CD14-positive monocyte (primary cell): ENCODE measurements at regions not wholly inside any gene's neighbourhood (a gene's known extent, or its start where the extent isn't known, plus 50 kb on each side); places are given as distances from the start of the nearest gene placed in this dataset.

Experiments used
- DNase-seq, 3 donors: peaks; one replicate each; pipeline ENCODE4 v3.0.0-alpha.2; 2011 to 2022
- H2AFZ ChIP-seq: 2 replicates; pipeline ENCODE4 v1.6.0; 2012; ENCODE audit warnings: mild to moderate bottlenecking, low read depth, low read length, inconsistent platforms; ENCODE audit not compliant: insufficient read depth, poor library complexity, severe bottlenecking
- H3K27ac ChIP-seq, 2 donors: 1 replicate in 1 of 2; 2 replicates in 1 of 2; pipeline ENCODE4 v1.5.1; 2012 to 2013; ENCODE audit warnings: low read length in 2 of 2, control low read depth in 1 of 2, inconsistent platforms in 1 of 2, low read depth in 1 of 2, mild to moderate bottlenecking in 1 of 2
- H3K27me3 ChIP-seq, 2 donors: one replicate each; pipeline versions ENCODE4 v1.6.0 to v1.6.1; 2011 to 2013; ENCODE audit warnings: low read length in 2 of 2; ENCODE audit not compliant: control insufficient read depth in 2 of 2, insufficient read depth in 2 of 2
- H3K36me3 ChIP-seq, 2 donors: replicated peaks in 1 of 2; 1 replicate in 1 of 2; 2 replicates in 1 of 2; pipeline versions ENCODE4 v1.5.1 to v1.6.1; 2012 to 2013; ENCODE audit warnings: low read length in 2 of 2, control low read depth in 1 of 2, inconsistent platforms in 1 of 2, mild to moderate bottlenecking in 1 of 2; ENCODE audit not compliant: insufficient read depth in 2 of 2, control insufficient read depth in 1 of 2
- H3K4me1 ChIP-seq, 2 donors: 1 replicate in 1 of 2; 2 replicates in 1 of 2; pipeline versions ENCODE4 v1.5.1 to v1.6.1; 2012 to 2013; ENCODE audit warnings: low read length in 2 of 2, control low read depth in 1 of 2, inconsistent platforms in 1 of 2, mild to moderate bottlenecking in 1 of 2, moderate library complexity in 1 of 2; ENCODE audit not compliant: insufficient read depth in 2 of 2, control insufficient read depth in 1 of 2
- H3K4me2 ChIP-seq: replicated peaks from 2 replicates; pipeline ENCODE3; 2012; ENCODE audit warnings: low read length, moderate library complexity, mild to moderate bottlenecking; ENCODE audit not compliant: poor library complexity, severe bottlenecking; ENCODE audit errors: extremely low read depth
- H3K4me3 ChIP-seq, 3 experiments: fragments of 200-600 bp in 1 of 3; sonication (generic) in 1 of 3; replicated peaks in 1 of 3; 1 replicate in 2 of 3; 2 replicates in 1 of 3; pipeline ENCODE4 v1.5.1; 2011 to 2013; ENCODE audit warnings: low read length in 3 of 3, mild to moderate bottlenecking in 3 of 3, control low read depth in 2 of 3, low read depth in 2 of 3, inconsistent platforms in 1 of 3, moderate library complexity in 1 of 3
- H3K79me2 ChIP-seq: 2 replicates; pipeline ENCODE4 v1.6.0; 2012; ENCODE audit warnings: mild to moderate bottlenecking, control low read depth, inconsistent platforms, low read length, moderate library complexity; ENCODE audit not compliant: insufficient read depth
- H3K9ac ChIP-seq: 2 replicates; pipeline ENCODE4 v1.6.0; 2017; ENCODE audit warnings: low read length, mild to moderate bottlenecking; ENCODE audit not compliant: insufficient read depth, poor library complexity, severe bottlenecking
- H3K9me3 ChIP-seq, 2 donors: replicated peaks in 1 of 2; 1 replicate in 1 of 2; 2 replicates in 1 of 2; pipeline versions ENCODE4 v1.5.1 to v1.6.1; 2012 to 2013; ENCODE audit warnings: low read length in 2 of 2, control low read depth in 1 of 2; ENCODE audit not compliant: control insufficient read depth in 1 of 2, insufficient read depth in 1 of 2
- H4K20me1 ChIP-seq: 2 replicates; pipeline ENCODE4 v1.6.0; 2012; ENCODE audit warnings: mild to moderate bottlenecking, low read length, control low read depth, moderate library complexity; ENCODE audit not compliant: insufficient read depth
- H3K27ac Mint-ChIP-seq, 7 donors: one replicate each; pipeline ENCODE4 v1.8.0; 2020; ENCODE audit warnings: mild to moderate bottlenecking in 7 of 7, mixed read lengths in 7 of 7, moderate library complexity in 6 of 7, inconsistent platforms in 2 of 7
- H3K27me3 Mint-ChIP-seq, 3 donors: one replicate each; pipeline ENCODE4 v1.8.0; 2021 to 2022; ENCODE audit warnings: low read depth in 3 of 3, mild to moderate bottlenecking in 3 of 3, mixed read lengths in 3 of 3, moderate library complexity in 3 of 3, inconsistent platforms in 1 of 3
- H3K36me3 Mint-ChIP-seq, 2 donors: one replicate each; pipeline ENCODE4 v1.8.0; 2020; ENCODE audit warnings: mixed read lengths in 2 of 2, inconsistent platforms in 1 of 2, mild to moderate bottlenecking in 1 of 2
- H3K4me1 Mint-ChIP-seq: one replicate; pipeline ENCODE4 v1.8.0; 2020; ENCODE audit warnings: mild to moderate bottlenecking, mixed read lengths
- H3K4me3 Mint-ChIP-seq, 2 donors: one replicate each; pipeline ENCODE4 v1.8.0; 2020; ENCODE audit warnings: mild to moderate bottlenecking in 2 of 2, mixed read lengths in 2 of 2, moderate library complexity in 1 of 2
- H3K9me3 Mint-ChIP-seq, 7 donors: one replicate each; pipeline ENCODE4 v1.8.0; 2020 to 2022; ENCODE audit warnings: mixed read lengths in 7 of 7, mild to moderate bottlenecking in 6 of 7, moderate library complexity in 6 of 7, inconsistent platforms in 2 of 7
- WGBS: methylation state at CpG from one replicate; pipeline ENCODE4 v1.1.5; 2013; ENCODE audit warnings: missing lambda C conversion rate; ENCODE audit not compliant: insufficient coverage; 5-methylcytosine and 5-hydroxymethylcytosine counted together
- intact Hi-C, 2 donors: fragments of 100-400 bp; cut with micrococcal nuclease; formaldehyde crosslinking; loops; one replicate each; pipeline versions ENCODE4 v1.15.0 to v1.15.1; 2023
- TF ChIP-seq, protein P1 (sequence below): fragments of 200-600 bp; IDR thresholded peaks from one replicate; pipeline ENCODE4 v1.8.0; 2022; ENCODE audit warnings: antibody characterized with exemption, mild to moderate bottlenecking

DNA sequence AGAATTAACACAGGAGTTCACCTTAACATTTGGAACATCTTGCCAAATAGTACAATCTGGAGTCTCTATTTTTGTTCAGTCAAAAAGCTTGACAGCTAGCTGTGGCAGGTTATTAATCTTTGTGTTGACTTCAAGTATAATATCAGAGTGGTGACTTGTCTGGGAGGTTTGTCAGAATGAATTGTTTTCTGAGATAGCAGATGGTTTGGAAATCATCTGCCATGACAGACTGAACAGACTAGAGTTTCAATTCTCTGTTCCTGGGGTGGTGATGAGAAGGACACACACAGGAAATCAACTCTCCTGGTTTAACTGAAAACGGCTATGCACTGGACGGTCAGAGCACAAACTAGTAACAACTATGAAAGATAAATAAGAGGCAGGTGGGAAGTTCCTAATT lies 203.3 kb upstream of the EMCN start:
- Histone ChIP-seq H3K9ac (no peak overlapping the region), H3K27me3 (no peaks in the 10 kb centered on the region), H3K9me3 (peaks cover 0 to 4% of the 10 kb centered on the region in 2 donors), H2AFZ (no peak overlapping the region), H3K79me2 (no peaks in the 10 kb centered on the region), H3K4me2 (no peak overlapping the region), H4K20me1 (no peaks in the 10 kb centered on the region), H3K27ac (no peak overlapping the region), H3K36me3 (no peaks in the 10 kb centered on the region), H3K4me1 (no peaks in the 10 kb centered on the region), H3K4me3 (no peak overlapping the region)
- intact Hi-C loops: no loop called here
- TF ChIP-seq, protein P1, sequence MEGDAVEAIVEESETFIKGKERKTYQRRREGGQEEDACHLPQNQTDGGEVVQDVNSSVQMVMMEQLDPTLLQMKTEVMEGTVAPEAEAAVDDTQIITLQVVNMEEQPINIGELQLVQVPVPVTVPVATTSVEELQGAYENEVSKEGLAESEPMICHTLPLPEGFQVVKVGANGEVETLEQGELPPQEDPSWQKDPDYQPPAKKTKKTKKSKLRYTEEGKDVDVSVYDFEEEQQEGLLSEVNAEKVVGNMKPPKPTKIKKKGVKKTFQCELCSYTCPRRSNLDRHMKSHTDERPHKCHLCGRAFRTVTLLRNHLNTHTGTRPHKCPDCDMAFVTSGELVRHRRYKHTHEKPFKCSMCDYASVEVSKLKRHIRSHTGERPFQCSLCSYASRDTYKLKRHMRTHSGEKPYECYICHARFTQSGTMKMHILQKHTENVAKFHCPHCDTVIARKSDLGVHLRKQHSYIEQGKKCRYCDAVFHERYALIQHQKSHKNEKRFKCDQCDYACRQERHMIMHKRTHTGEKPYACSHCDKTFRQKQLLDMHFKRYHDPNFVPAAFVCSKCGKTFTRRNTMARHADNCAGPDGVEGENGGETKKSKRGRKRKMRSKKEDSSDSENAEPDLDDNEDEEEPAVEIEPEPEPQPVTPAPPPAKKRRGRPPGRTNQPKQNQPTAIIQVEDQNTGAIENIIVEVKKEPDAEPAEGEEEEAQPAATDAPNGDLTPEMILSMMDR: no peak
- Mint-ChIP-seq H3K4me1 (no peaks in the 10 kb centered on the region), H3K27ac (no peak overlapping the region), H3K27me3 (no peaks in the 10 kb centered on the region), H3K9me3 (peaks cover 4 to 18% (median 8%) of the 10 kb centered on the region in 7 donors), H3K36me3 (no peaks in the 10 kb centered on the region), H3K4me3 (no peak overlapping the region)
- DNase-seq: no peak
- whole genome bisulfite sequencing: no CpG with 5 or more reads among the region's 2 CpGs

GRCh38 chr4:100716416-100716815 lies 198.6 kb upstream of the EMCN start:
- WGBS: 68% methylated on average over 4 of the region's 5 CpGs
- no peaks in the 10 kb centered on the region for H3K79me2 ChIP-seq

More at GRCh38 chr4:100716416-100716815, 198.6 kb upstream of the EMCN start:
- DNase-seq: no peak
- H3K9ac ChIP-seq: no peak overlapping the region
- Mint-ChIP-seq H3K4me3 (no peak overlapping the region), H3K4me1 (no peaks in the 10 kb centered on the region), H3K27ac (no peak overlapping the region), H3K27me3 (no peaks in the 10 kb centered on the region), H3K36me3 (no peaks in the 10 kb centered on the region), H3K9me3 (peaks cover 2 to 13% (median 7%) of the 10 kb centered on the region in 7 donors)
- no peak overlapping the region for H3K27ac ChIP-seq
- H3K36me3 ChIP-seq: no peaks in the 10 kb centered on the region
- intact Hi-C loops: no loop called here
- TF ChIP-seq, protein P1: no peak
- H3K4me1 ChIP-seq: no peaks in the 10 kb centered on the region
- no peak overlapping the region for H2AFZ ChIP-seq
- no peaks in the 10 kb centered on the region for H3K27me3 ChIP-seq
- H3K9me3 ChIP-seq: no peaks in the 10 kb centered on the region
- no peaks in the 10 kb centered on the region for H4K20me1 ChIP-seq
- H3K4me3 ChIP-seq: no peak overlapping the region
- no peak overlapping the region for H3K4me2 ChIP-seq
